HUES48 (cell line): ENCODE measurements at regions not wholly inside any gene's neighbourhood (a gene's known extent, or its start where the extent isn't known, plus 50 kb on each side); places are given as distances from the start of the nearest gene placed in this dataset.

Source experiments
- H3K27ac ChIP-seq: one replicate; pipeline ENCODE4 v1.7.0; 2013; ENCODE audit warnings: low read depth, low read length, inconsistent platforms
- H3K27me3 ChIP-seq: 2 replicates; pipeline ENCODE4 v1.6.1; 2013; ENCODE audit warnings: mild to moderate bottlenecking, low read length; ENCODE audit not compliant: control insufficient read depth, insufficient read depth
- H3K36me3 ChIP-seq: 2 replicates; pipeline ENCODE4 v1.6.1; 2013; ENCODE audit warnings: low read length; ENCODE audit not compliant: control insufficient read depth, insufficient read depth
- H3K4me1 ChIP-seq: 2 replicates; pipeline ENCODE4 v1.6.1; 2013; ENCODE audit warnings: mild to moderate bottlenecking, low read length; ENCODE audit not compliant: control insufficient read depth, insufficient read depth
- H3K4me3 ChIP-seq: 2 replicates; pipeline ENCODE4 v1.5.1; 2013; ENCODE audit warnings: mild to moderate bottlenecking, low read depth, low read length
- H3K9ac ChIP-seq: 2 replicates; pipeline ENCODE4 v1.6.1; 2013; ENCODE audit warnings: mild to moderate bottlenecking, low read depth, low read length, moderate library complexity
- H3K9me3 ChIP-seq: 2 replicates; pipeline ENCODE4 v1.6.1; 2013; ENCODE audit warnings: low read length; ENCODE audit not compliant: control insufficient read depth, insufficient read depth

DNA sequence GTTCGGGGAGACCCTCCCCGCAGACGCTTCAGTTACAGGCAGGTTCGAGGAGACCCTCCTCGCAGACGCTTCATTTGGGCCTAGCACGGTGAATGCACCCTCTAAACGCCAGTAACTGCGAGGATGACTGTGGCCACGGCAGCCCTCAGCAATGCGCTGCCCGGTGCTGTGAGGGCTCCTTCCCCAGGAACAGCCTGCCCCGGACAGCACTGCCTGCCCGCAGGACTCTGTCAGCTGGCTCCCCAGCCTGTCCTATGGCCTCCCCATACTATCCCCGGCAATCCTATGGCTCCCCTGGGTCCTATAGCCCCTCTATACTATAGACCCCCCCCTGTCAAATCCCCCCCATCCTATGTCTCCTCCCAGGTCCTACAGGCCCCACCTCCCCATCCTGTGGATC lies 238.9 kb downstream of the RBFOX3 start:
- Histone ChIP-seq H3K9ac (no peak overlapping the region), H3K4me3 (no peak overlapping the region), H3K9me3 (no peaks in the 10 kb centered on the region), H3K36me3 (no peaks in the 10 kb centered on the region), H3K27me3 (no peaks in the 10 kb centered on the region), H3K27ac (no peak overlapping the region), H3K4me1 (no peaks in the 10 kb centered on the region)

DNA sequence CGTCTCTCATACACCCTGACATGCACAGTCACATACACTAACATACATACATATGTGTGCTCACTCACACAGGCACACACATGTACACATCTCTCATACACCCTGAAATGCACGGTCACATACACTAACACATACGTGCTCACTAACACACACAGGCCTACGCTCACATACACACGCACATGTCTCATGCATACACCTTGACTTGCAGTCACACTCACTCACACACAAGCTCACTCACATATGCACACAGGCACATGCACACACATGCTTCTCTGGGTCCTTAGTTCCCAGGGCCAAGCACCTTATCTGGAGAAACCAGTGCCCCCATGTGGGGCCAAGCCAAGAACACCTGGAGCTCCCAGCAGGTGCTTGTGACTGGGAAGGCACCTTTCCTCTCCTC lies 240.3 kb downstream of the RBFOX3 start:
- Histone ChIP-seq H3K36me3 (no peaks in the 10 kb centered on the region), H3K27me3 (no peaks in the 10 kb centered on the region), H3K9ac (no peak overlapping the region), H3K27ac (no peak overlapping the region), H3K4me1 (no peaks in the 10 kb centered on the region), H3K4me3 (no peak overlapping the region), H3K9me3 (no peaks in the 10 kb centered on the region)

- no peaks in the 10 kb centered on the region for H3K4me1 ChIP-seq
- no peak overlapping the region for H3K4me3 ChIP-seq
- H3K36me3 ChIP-seq: no peaks in the 10 kb centered on the region
- H3K27me3 ChIP-seq: no peaks in the 10 kb centered on the region
- H3K9ac ChIP-seq: no peak overlapping the region
- no peaks in the 10 kb centered on the region for H3K9me3 ChIP-seq
- H3K27ac ChIP-seq: no peak overlapping the region
Observed at GRCh38 chr17:79370126-79370525, 240.7 kb downstream of the RBFOX3 start.

DNA sequence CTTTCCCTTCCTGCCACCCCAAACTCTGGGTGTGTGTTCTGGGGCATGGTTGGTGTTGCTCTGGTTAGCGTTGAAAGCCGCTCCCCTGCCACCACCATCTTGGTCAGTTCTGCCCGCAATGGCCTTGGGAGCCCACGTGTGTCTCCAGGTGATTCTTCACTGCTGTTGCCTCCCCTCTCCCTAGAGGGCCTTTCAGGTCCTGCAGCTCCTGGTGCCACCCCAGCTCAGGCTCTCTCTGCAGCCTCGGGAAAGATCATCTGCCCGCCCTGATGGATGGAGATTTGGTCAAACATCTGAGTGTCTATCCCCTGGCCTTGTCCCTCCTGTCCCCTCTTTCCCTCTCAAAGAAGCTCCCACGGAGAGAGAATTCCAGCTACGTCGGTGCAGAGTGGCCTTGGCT lies 241.3 kb downstream of the RBFOX3 start:
- H3K9me3 ChIP-seq: no peaks in the 10 kb centered on the region
- no peak overlapping the region for H3K9ac ChIP-seq
- H3K4me3 ChIP-seq: no peak overlapping the region
- no peaks in the 10 kb centered on the region for H3K27me3 ChIP-seq
- no peaks in the 10 kb centered on the region for H3K4me1 ChIP-seq
- no peaks in the 10 kb centered on the region for H3K36me3 ChIP-seq
- no peak overlapping the region for H3K27ac ChIP-seq

- no peak overlapping the region for H3K9ac ChIP-seq
- no peaks in the 10 kb centered on the region for H3K36me3 ChIP-seq
- no peaks in the 10 kb centered on the region for H3K4me1 ChIP-seq
- no peaks in the 10 kb centered on the region for H3K9me3 ChIP-seq
- no peak overlapping the region for H3K27ac ChIP-seq
- H3K4me3 ChIP-seq: no peak overlapping the region
- H3K27me3 ChIP-seq: no peaks in the 10 kb centered on the region
Observed at GRCh38 chr17:79369001-79369400, 241.8 kb downstream of the RBFOX3 start.

- Histone ChIP-seq H3K9ac (no peak overlapping the region), H3K4me1 (no peaks in the 10 kb centered on the region), H3K36me3 (no peaks in the 10 kb centered on the region), H3K4me3 (no peak overlapping the region), H3K27me3 (no peaks in the 10 kb centered on the region), H3K9me3 (no peaks in the 10 kb centered on the region), H3K27ac (no peak overlapping the region)
Observed at GRCh38 chr17:79368521-79368920, 242.3 kb downstream of the RBFOX3 start.

DNA sequence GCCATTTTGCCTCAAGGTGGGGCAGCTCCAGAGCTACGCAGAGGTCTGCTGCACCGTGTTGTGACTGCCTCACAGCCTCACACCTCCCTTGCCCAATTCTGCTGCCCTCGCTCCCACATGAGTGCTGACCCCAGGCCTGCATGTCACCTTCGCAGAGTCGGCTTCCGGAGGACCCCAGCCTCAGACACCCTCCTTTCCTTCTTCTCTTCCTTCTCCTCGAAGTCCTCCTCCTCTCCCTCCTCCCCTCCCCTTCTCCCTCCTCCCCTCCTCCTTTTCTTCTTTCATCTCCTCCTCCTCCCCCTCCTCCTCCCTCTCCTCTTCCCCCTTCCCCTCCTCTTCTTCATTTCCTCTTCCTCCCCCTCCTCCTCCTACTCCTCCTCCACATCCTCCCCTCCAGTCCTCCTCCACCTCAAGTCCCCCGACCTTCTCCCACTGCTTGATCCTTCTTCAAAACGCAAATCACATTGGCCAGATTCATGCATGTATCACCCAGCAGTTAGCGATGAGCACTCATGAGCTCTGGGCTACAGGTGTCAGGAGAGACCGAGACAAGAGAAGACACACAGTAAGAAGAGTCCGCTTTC lies 243.8 kb downstream of the RBFOX3 start:
- Histone ChIP-seq H3K9me3 (no peaks in the 10 kb centered on the region), H3K27ac (no peak overlapping the region), H3K4me1 (no peaks in the 10 kb centered on the region), H3K36me3 (no peaks in the 10 kb centered on the region), H3K4me3 (no peak overlapping the region), H3K9ac (no peak overlapping the region), H3K27me3 (no peaks in the 10 kb centered on the region)

DNA sequence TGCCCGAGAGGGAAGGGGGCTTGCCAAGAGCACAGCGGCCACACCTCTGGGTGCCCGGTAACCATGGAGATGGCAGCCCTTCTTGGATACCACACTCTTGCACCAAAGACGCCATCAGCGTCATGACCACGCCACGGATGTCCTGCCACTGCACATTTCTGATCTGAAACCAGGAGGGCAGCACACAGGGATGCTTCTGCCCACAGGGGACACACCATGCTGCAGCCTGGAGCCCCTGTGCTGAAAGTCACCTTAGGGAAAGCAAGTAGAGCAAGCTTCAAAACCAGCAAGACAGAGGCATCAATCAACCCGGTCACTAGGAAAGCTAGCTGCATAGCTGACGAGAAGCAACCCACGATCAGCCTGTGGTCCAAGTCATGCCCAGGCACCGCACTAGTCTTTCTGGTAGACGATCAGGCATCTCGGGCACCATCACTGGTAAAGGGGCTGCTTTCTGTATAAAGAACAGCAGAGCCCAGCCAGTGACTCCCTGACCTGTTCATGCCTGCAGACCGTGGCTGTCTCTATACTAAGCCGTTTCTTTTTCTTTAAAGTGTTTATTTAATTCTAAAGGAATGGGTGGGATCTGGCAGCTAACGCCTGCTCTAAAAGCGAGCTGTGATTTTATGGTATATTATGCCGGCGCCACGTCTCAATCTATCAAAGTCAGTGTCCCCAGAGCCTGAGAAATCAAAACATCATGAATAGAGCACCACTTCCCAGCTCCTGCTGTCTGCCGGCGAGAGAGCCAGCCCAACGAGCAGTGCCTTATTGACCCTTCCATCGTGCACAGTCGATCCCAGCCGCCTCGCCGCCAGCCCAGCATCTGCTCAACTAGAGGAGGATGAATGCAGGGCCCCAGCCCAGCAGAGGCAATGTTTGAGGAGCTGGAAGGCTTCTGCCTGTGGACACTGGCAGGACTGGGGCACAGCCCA lies 244.7 kb downstream of the RBFOX3 start:
- Histone ChIP-seq H3K27me3 (no peaks in the 10 kb centered on the region), H3K36me3 (no peaks in the 10 kb centered on the region), H3K4me3 (no peak overlapping the region), H3K9me3 (no peaks in the 10 kb centered on the region), H3K4me1 (no peaks in the 10 kb centered on the region), H3K27ac (no peak overlapping the region), H3K9ac (no peak overlapping the region)

- Histone ChIP-seq H3K4me1 (no peaks in the 10 kb centered on the region), H3K36me3 (no peaks in the 10 kb centered on the region), H3K9me3 (no peaks in the 10 kb centered on the region), H3K27ac (no peak overlapping the region), H3K4me3 (no peak overlapping the region), H3K9ac (no peak overlapping the region), H3K27me3 (no peaks in the 10 kb centered on the region)
Observed at GRCh38 chr17:79365351-79365750, 245.5 kb downstream of the RBFOX3 start.

- Histone ChIP-seq H3K36me3 (no peaks in the 10 kb centered on the region), H3K27me3 (no peaks in the 10 kb centered on the region)
Observed at GRCh38 chr17:79364315-79365094, 246.3 kb downstream of the RBFOX3 start.

More at GRCh38 chr17:79364315-79365094, 246.3 kb downstream of the RBFOX3 start:
- Histone ChIP-seq H3K27ac (no peak overlapping the region), H3K9ac (no peak overlapping the region), H3K4me3 (no peak overlapping the region), H3K4me1 (no peaks in the 10 kb centered on the region), H3K9me3 (no peaks in the 10 kb centered on the region)
